A549 (cell line): ENCODE measurements at regions not wholly inside any gene's neighbourhood (a gene's known extent, or its start where the extent isn't known, plus 50 kb on each side); places are given as distances from the start of the nearest gene placed in this dataset.

Source experiments
- ATAC-seq, 2 experiments: fragments of 200-7000 bp in 1 of 2; fragments of >200 bp in 1 of 2; cut with Nextera tagmentation in 1 of 2; cut with Tn5 transposase in 1 of 2; 3 replicates each; pipeline versions ENCODE4 v1.8.0 to v1.9.1; 2018 to 2020; ENCODE audit warnings: mild to moderate bottlenecking in 1 of 2, moderate library complexity in 1 of 2
- CTCF ChIA-PET: fragments of 300-600 bp; sonication (Branson Sonifier 250); formaldehyde crosslinking; extraction: SDS; loops from one replicate; lab custom pipeline; 2021; ENCODE audit warnings: antibody characterized with exemption, inconsistent platforms; lab: Yijun Ruan, JAX
- POLR2A ChIA-PET: fragments of 350-600 bp; formaldehyde crosslinking; extraction: SDS; loops from one replicate; lab custom pipeline; 2021; ENCODE audit warnings: antibody characterized with exemption, inconsistent platforms; lab: Yijun Ruan, JAX
- DNase-seq, 2 experiments: peaks; one replicate each; pipeline versions ENCODE4 v3.0.0 to v3.0.0-alpha.2; 2011 to 2016; ENCODE audit warnings: low read depth in 1 of 2, low spot score in 1 of 2
- FAIRE-seq: peaks from 2 replicates; lab custom pipeline; 2011; peaks lifted over from hg19 to GRCh38; lab: Jason Lieb, UNC
- H3K27ac ChIP-seq, 2 experiments: fragments of >200 bp; sonication (Bioruptor Twin); formaldehyde crosslinking; 3 replicates each; pipeline ENCODE4 v1.5.1; 2016 to 2017
- H3K4me1 ChIP-seq: fragments of >200 bp; sonication (Bioruptor Twin); formaldehyde crosslinking; 3 replicates; pipeline ENCODE4 v1.6.1; 2016
- H3K4me2 ChIP-seq: fragments of >200 bp; sonication (Bioruptor Twin); formaldehyde crosslinking; 3 replicates; pipeline ENCODE4 v1.6.1; 2016
- H3K4me3 ChIP-seq: fragments of >200 bp; sonication (Bioruptor Twin); formaldehyde crosslinking; 3 replicates; pipeline ENCODE4 v1.5.1; 2016
- H3K9me3 ChIP-seq: fragments of >200 bp; sonication (Bioruptor Twin); formaldehyde crosslinking; 3 replicates; pipeline ENCODE4 v1.6.1; 2016
- ATOH8 ChIP-seq: fragments of 250-450 bp; sonication (Bioruptor Pico); IDR thresholded peaks from 2 replicates; pipeline ENCODE4 v1.5.0; 2020; ENCODE audit warnings: low read depth, mild to moderate bottlenecking, moderate library complexity
- BHLHE40 ChIP-seq: IDR thresholded peaks from 2 replicates; pipeline ENCODE4 v1.6.1; 2012; ENCODE audit warnings: low read depth, low read length, inconsistent platforms
- CBX8 ChIP-seq: fragments of 200-600 bp; sonication (generic); IDR thresholded peaks from 2 replicates; pipeline ENCODE4 v1.6.1; 2016
- CTCF ChIP-seq: fragments of >200 bp; sonication (Bioruptor Twin); formaldehyde crosslinking; IDR thresholded peaks from 3 replicates; pipeline ENCODE4 v1.5.1; 2016
- EHF ChIP-seq: fragments of 250-450 bp; sonication (Bioruptor Pico); IDR thresholded peaks from 2 replicates; pipeline ENCODE4 v1.5.0; 2020; ENCODE audit warnings: mild to moderate bottlenecking
- EHMT2 ChIP-seq: fragments of 200-600 bp; sonication (generic); IDR thresholded peaks from 2 replicates; pipeline ENCODE4 v1.6.1; 2016; ENCODE audit warnings: antibody characterized with exemption, low read depth, mild to moderate bottlenecking, moderate library complexity
- EP300 ChIP-seq, 2 experiments: fragments of >200 bp; sonication (Bioruptor Twin); formaldehyde crosslinking; IDR thresholded peaks; 2 replicates in 1 of 2; 3 replicates in 1 of 2; pipeline ENCODE4 v1.6.1; 2016 to 2017
- FOSB ChIP-seq: fragments of 250-450 bp; sonication (Bioruptor Pico); IDR thresholded peaks from 2 replicates; pipeline ENCODE4 v1.5.0; 2020; ENCODE audit warnings: mild to moderate bottlenecking, moderate library complexity
- GATA3 ChIP-seq: IDR thresholded peaks from 2 replicates; pipeline ENCODE4 v1.6.1; 2012; ENCODE audit warnings: borderline replicate concordance
- HOXB13 ChIP-seq: fragments of 250-450 bp; sonication (Bioruptor Pico); IDR thresholded peaks from 2 replicates; pipeline ENCODE4 v1.5.0; 2020; ENCODE audit warnings: low read depth, mild to moderate bottlenecking, moderate library complexity
- JUNB ChIP-seq: fragments of >200 bp; sonication (Bioruptor Twin); formaldehyde crosslinking; IDR thresholded peaks from 2 replicates; pipeline ENCODE4 v1.6.1; 2016
- MAFK ChIP-seq: fragments of 450-650 bp; IDR thresholded peaks from 2 replicates; pipeline ENCODE4 v1.6.1; 2014; ENCODE audit not compliant: partially characterized antibody
- MAX ChIP-seq: IDR thresholded peaks from 2 replicates; pipeline ENCODE4 v1.6.1; 2012
- NFE2L2 ChIP-seq: fragments of 150-350 bp; conservative IDR thresholded peaks from 2 replicates; pipeline ENCODE4 v1.6.1; 2014; ENCODE audit warnings: low read length
- PBX3 ChIP-seq: IDR thresholded peaks from 2 replicates; pipeline ENCODE4 v1.6.1; 2012
- POLR2AphosphoS2 ChIP-seq: conservative IDR thresholded peaks from 2 replicates; pipeline ENCODE4 v1.6.1; 2012; ENCODE audit warnings: low read length, improper control_type of control experiment, inconsistent platforms
- RCOR1 ChIP-seq: fragments of 150-350 bp; IDR thresholded peaks from 2 replicates; pipeline ENCODE4 v1.6.1; 2014; ENCODE audit warnings: antibody characterized with exemption, low read length, low read depth
- RFX5 ChIP-seq: fragments of 450-650 bp; IDR thresholded peaks from 2 replicates; pipeline ENCODE4 v1.7.1; 2014; ENCODE audit warnings: antibody characterized with exemption, mild to moderate bottlenecking, moderate library complexity
- SREBF2 ChIP-seq: fragments of 450-650 bp; IDR thresholded peaks from 2 replicates; pipeline ENCODE4 v1.6.1; 2014; ENCODE audit warnings: mild to moderate bottlenecking, moderate library complexity
- WGBS: methylation state at CpG from one replicate; pipeline ENCODE4 v1.1.6; 2017; ENCODE audit errors: missing lambda C conversion rate; 5-methylcytosine and 5-hydroxymethylcytosine counted together
- TF ChIP-seq, protein P1 (sequence below): fragments of 150-350 bp; IDR thresholded peaks from 2 replicates; pipeline ENCODE4 v1.6.1; 2014; ENCODE audit warnings: low read depth, mild to moderate bottlenecking, low read length
- TF ChIP-seq, protein P2 (sequence below): IDR thresholded peaks from 2 replicates; pipeline ENCODE4 v1.6.1; 2012; ENCODE audit warnings: low read depth, borderline replicate concordance
- TF ChIP-seq, protein P3 (sequence below): fragments of >200 bp; sonication (Bioruptor Twin); formaldehyde crosslinking; IDR thresholded peaks from 3 replicates; pipeline ENCODE4 v1.6.1; 2016

DNA sequence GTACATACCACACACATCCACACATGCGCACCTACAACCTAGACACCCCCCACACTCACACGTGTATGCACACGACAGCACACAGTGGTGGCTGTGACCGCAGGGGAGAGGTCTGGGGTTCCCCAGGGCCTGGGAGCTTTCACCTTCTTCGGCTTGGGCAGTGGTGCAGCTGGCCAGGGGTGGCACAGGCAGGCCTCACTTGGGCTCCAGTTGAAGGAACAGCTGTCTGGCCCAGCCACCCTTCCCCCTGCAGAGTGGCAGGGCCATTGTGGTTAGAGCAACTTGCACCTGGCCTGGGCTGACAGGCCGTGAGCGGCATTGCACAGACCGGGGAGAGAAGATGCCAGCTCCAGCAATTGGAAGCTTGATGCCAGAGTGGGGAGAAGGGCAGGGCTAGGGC is 114.5 kb upstream of the GSE1 start:
- ChIA-PET POLR2A (no interaction called here), CTCF (interaction anchor here (0.5 to 6.4 kb wide), 4 partner anchors 8 to 226 kb away, joined by 3 to 61 read pairs (median 3); no protein-coding TSS in a partner anchor)
- Histone ChIP-seq H3K4me1 (no peaks in the 10 kb centered on the region), H3K4me3 (no peak overlapping the region), H3K4me2 (no peak overlapping the region), H3K9me3 (no peaks in the 10 kb centered on the region), H3K27ac (no peak overlapping the region)
- WGBS: 90% methylated on average over 7 of the region's 8 CpGs
- FAIRE-seq: no peak
- DNase-seq: no peak
- TF ChIP-seq, protein P1, sequence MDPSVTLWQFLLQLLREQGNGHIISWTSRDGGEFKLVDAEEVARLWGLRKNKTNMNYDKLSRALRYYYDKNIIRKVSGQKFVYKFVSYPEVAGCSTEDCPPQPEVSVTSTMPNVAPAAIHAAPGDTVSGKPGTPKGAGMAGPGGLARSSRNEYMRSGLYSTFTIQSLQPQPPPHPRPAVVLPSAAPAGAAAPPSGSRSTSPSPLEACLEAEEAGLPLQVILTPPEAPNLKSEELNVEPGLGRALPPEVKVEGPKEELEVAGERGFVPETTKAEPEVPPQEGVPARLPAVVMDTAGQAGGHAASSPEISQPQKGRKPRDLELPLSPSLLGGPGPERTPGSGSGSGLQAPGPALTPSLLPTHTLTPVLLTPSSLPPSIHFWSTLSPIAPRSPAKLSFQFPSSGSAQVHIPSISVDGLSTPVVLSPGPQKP: no peak
- TF ChIP-seq EHF: no peak
- no peak for TF ChIP-seq RFX5
- TF ChIP-seq ATOH8: no peak
- TF ChIP-seq EP300 (IDR thresholded peaks at IDR 0.05): no peak
- TF ChIP-seq PBX3: no peak
- no peak for TF ChIP-seq HOXB13 (CRISPR knock-in tag)
- TF ChIP-seq, protein P2, sequence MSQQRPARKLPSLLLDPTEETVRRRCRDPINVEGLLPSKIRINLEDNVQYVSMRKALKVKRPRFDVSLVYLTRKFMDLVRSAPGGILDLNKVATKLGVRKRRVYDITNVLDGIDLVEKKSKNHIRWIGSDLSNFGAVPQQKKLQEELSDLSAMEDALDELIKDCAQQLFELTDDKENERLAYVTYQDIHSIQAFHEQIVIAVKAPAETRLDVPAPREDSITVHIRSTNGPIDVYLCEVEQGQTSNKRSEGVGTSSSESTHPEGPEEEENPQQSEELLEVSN: no peak
- TF ChIP-seq RCOR1: no peak
- no peak for TF ChIP-seq CTCF
- TF ChIP-seq, protein P3, sequence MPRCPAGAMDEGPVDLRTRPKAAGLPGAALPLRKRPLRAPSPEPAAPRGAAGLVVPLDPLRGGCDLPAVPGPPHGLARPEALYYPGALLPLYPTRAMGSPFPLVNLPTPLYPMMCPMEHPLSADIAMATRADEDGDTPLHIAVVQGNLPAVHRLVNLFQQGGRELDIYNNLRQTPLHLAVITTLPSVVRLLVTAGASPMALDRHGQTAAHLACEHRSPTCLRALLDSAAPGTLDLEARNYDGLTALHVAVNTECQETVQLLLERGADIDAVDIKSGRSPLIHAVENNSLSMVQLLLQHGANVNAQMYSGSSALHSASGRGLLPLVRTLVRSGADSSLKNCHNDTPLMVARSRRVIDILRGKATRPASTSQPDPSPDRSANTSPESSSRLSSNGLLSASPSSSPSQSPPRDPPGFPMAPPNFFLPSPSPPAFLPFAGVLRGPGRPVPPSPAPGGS: no peak
- no peak for TF ChIP-seq MAX
- ATAC-seq: no peak

DNA sequence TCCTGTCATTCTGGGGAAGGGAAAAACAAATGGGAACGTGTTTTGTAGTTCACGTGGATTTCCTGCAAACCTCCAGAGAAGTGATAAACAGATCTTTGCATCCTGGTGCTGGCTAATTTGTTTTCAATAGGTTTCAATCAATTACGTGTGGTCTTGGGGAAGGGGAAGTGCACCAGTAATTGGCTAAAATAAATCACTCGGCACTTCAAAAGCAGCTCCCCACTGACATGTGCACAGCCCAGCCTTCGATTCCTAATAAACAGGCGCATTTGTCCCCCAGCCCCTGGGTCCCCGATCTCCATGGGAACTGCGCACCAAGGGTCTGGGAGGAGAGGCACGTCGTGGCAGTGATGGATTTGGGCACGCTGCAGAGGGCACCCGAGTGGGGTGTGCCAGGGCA is 112.9 kb upstream of the GSE1 start:
- WGBS: 84% methylated on average over 12 of the region's 12 CpGs
- H3K4me1 ChIP-seq: no peaks in the 10 kb centered on the region
- ChIA-PET POLR2A (no interaction called here), CTCF (interaction anchor here (0.8 to 6.4 kb wide), 2 partner anchors 9 to 19 kb away, joined by 3 to 61 read pairs; no protein-coding TSS in a partner anchor)
- no peak overlapping the region for H3K4me3 ChIP-seq
- H3K9me3 ChIP-seq: no peaks in the 10 kb centered on the region
- TF ChIP-seq EHMT2 (no peak), FOSB (CRISPR knock-in tag) (no peak), NFE2L2 (no peak), JUNB (no peak), MAFK (no peak), GATA3 (no peak), SREBF2 (no peak), POLR2AphosphoS2 (no peak), BHLHE40 (no peak), CBX8 (no peak), PBX3 (no peak)
- no peak for FAIRE-seq
- no peak for DNase-seq
- H3K4me2 ChIP-seq: no peak overlapping the region
- no peak for ATAC-seq
- H3K27ac ChIP-seq: no peak overlapping the region
